Stimulated activated CD4-positive, alpha-beta T cell treated with anti-CD3 and anti-CD28 coated beads, Interleukin-15, amount 100 ng/mL, for 24 hours (primary cell): ENCODE measurements at regions not wholly inside any gene's neighbourhood (a gene's known extent, or its start where the extent isn't known, plus 50 kb on each side); places are given as distances from the start of the nearest gene placed in this dataset.
"Not testable (repeated sequence)": the region's sequence is repeated elsewhere in the genome, so short reads cannot be mapped to it uniquely, and the experiment has no call there.

Source experiments
- DNase-seq: peaks from one replicate; pipeline ENCODE4 v3.0.0-alpha.2; 2020

- no peak for DNase-seq
These were observed 72.5 kb upstream of the MORC3 start for GRCh38 chr21:36247316-36248010.

- DNase-seq, result no peak
These were observed 70.2 kb upstream of the MORC3 start for GRCh38 chr21:36249576-36250422.

- DNase-seq, result no peak
These were observed 69.4 kb upstream of the MORC3 start for GRCh38 chr21:36250423-36251075.

- DNase-seq, result no peak
These were observed 65.7 kb upstream of the MORC3 start for GRCh38 chr21:36254106-36254941.

- DNase-seq, result no peak
These were observed 64.3 kb upstream of the MORC3 start for GRCh38 chr21:36255663-36256062.

GRCh38 chr21:36257657-36258056, 62.3 kb upstream of the MORC3 start:
- no peak for DNase-seq

- peak; percentile 41 for DNase-seq
These were observed 59.8 kb upstream of the MORC3 start for GRCh38 chr21:36260030-36260787.

- no peak for DNase-seq
These were observed 59.2 kb upstream of the MORC3 start for GRCh38 chr21:36260802-36261201.

GRCh38 chr21:36261459-36261858, 58.5 kb upstream of the MORC3 start:
- DNase-seq, result no peak

- no peak for DNase-seq
These were observed 56.2 kb upstream of the MORC3 start for GRCh38 chr21:36263797-36264196.

- DNase-seq, result no peak
These were observed 54.6 kb upstream of the MORC3 start for GRCh38 chr21:36265431-36265830.

GRCh38 chr21:36267828-36268227, 52.2 kb upstream of the MORC3 start:
- DNase-seq, result not testable (repeated sequence)

GRCh38 chr21:36268264-36268663, 51.7 kb upstream of the MORC3 start:
- not testable (repeated sequence) for DNase-seq
